ENCODE measurements at regions not wholly inside any gene's neighbourhood (a gene's known extent, or its start where the extent isn't known, plus 50 kb on each side); places are given as distances from the start of the nearest gene placed in this dataset.

DNA sequence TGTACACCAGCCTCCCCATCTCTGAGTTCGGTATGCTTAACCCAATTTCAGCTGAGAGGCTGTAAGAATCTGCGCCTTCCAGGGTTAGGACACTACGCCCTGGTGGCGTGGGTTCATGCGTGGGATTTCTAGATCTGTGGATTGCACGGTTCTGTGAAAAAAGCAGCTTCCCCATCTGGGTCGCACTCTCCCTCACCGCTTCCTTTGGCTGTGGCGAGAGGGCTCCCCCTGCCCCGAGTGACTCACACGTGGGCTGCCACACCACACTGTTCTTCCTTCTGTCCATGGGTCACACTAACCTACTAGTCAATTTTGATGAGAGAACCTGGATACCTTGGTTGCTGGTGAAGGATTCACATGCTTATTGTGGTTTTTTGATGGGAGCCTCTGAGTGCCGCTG lies 256.0 kb upstream of the MAF start:
- no peak for DNase-seq
- Histone ChIP-seq H3K4me3 (no peak overlapping the region), H3K27ac (no peak overlapping the region), H3K36me3 (no peaks in the 10 kb centered on the region), H3K27me3 (no peaks in the 10 kb centered on the region), H3K9me3 (replicated peaks) (no peaks in the 10 kb centered on the region), H3K4me1 (no peaks in the 10 kb centered on the region)

DNA sequence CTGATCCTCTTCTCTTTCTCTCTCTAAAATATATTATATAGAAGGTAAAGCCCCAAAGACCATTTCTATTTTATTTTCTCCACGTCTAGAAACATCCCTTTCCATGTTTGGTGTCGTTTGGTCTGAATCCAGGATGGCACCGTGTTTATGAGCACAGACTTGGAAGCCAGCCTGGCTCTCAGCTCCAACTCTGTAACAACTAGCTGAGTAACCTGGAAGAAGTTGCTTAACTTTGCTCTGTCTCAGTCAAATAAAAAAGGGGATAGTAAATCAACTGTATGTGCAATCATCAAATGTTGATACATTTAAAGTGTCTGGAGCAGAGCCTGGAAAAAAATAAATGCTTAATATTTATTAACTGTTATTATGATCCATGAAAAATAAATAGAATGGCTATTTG lies 249.8 kb upstream of the MAF start:
- H3K36me3 ChIP-seq = no peaks in the 10 kb centered on the region
- no peak overlapping the region for H3K4me3 ChIP-seq
- no peaks in the 10 kb centered on the region for H3K27me3 ChIP-seq
- DNase-seq = no peak
- H3K27ac ChIP-seq = no peak overlapping the region
- H3K9me3 ChIP-seq (replicated peaks) = no peaks in the 10 kb centered on the region
- H3K4me1 ChIP-seq = no peaks in the 10 kb centered on the region

DNA sequence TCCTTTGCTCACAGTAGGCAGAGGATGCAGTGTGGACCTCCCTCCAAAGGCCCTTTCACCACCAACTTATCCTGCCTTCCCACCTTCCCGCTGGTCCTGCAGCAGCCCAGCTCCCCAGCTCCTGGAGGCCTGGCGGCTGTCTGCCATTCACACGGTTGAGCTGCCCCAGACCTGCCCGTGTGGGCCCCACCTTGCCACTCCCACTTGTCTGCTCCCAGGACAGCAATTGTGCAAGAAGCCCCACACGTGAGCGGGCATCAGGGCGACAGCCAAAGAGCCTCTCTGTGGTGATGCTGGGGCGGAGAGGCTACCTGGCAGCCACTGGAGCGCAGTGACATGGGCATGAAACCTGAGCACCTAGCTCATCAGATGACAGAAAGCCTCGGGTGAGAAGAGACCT lies 248.6 kb upstream of the MAF start:
- no peak for DNase-seq
- Histone ChIP-seq H3K36me3 (no peaks in the 10 kb centered on the region), H3K9me3 (replicated peaks) (no peaks in the 10 kb centered on the region), H3K27me3 (no peaks in the 10 kb centered on the region), H3K4me1 (no peaks in the 10 kb centered on the region), H3K27ac (no peak overlapping the region), H3K4me3 (no peak overlapping the region)

DNA sequence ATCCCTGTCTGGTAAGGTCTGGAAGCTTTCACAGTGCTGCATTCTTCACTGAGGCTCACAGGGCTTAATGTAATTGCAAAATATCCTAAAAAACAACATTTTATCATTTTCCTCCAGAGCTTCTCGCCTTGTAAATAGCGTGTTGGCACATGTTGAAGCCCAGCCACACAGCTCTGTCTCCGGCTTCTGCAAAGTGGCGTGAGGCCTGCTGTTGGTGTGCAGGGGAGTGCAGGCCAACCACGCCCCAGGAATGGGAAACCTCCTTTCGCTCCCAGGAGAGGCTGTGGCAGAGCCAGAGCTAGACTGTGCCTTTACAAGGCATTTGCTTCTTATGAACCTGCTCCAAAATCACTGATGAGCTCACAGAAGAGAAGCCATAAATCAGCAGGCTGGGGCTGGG lies 248.2 kb upstream of the MAF start:
- H3K36me3 ChIP-seq = no peaks in the 10 kb centered on the region
- H3K27ac ChIP-seq = no peak overlapping the region
- no peak for DNase-seq
- H3K27me3 ChIP-seq = no peaks in the 10 kb centered on the region
- H3K4me3 ChIP-seq = no peak overlapping the region
- H3K9me3 ChIP-seq (replicated peaks) = no peaks in the 10 kb centered on the region
- H3K4me1 ChIP-seq = no peaks in the 10 kb centered on the region

DNA sequence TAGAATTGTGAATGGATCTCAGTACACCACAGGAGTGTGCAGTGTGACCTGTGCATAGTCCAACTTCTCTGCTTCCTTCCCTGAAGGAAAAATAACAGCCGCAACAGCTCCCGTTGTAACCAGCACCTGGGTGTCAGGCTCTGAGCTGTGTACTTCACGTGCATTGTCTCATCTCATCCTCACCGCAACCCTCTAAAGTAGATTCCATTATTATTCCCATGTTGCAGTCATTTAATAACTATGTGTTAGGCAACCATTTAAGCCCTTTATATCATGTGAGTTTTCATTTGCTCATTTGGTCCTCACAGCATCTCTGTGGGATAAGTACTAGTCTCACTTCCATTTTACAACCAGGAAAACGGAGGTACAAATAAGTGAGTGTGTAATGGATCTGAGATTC lies 247.0 kb upstream of the MAF start:
- Histone ChIP-seq H3K27ac (no peak overlapping the region), H3K4me1 (no peaks in the 10 kb centered on the region), H3K27me3 (no peaks in the 10 kb centered on the region), H3K9me3 (replicated peaks) (no peaks in the 10 kb centered on the region), H3K36me3 (no peaks in the 10 kb centered on the region), H3K4me3 (no peak overlapping the region)
- DNase-seq = no peak

DNA sequence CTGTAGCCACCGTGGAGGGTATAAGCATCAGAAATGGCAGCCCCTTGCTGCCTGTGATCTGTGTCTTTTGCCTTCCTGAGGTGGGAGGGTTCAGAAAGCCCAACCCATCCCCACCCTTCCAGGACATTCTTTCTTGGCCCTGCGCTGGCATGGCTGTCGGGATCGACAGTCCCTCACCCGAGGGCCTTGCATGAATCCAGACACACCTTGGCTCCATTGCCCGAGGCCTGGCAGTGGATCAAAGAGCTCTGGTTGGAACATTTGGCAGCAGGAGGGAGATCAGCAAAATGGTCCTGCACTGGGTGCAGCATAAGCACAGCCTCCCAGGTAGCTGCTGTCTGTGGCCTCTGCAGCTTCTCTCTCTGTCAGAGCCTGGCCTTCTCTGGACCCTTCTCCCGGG lies 246.6 kb upstream of the MAF start:
- no peaks in the 10 kb centered on the region for H3K36me3 ChIP-seq
- H3K9me3 ChIP-seq (replicated peaks) = no peaks in the 10 kb centered on the region
- H3K27me3 ChIP-seq = no peaks in the 10 kb centered on the region
- no peak overlapping the region for H3K4me3 ChIP-seq
- DNase-seq = no peak
- no peaks in the 10 kb centered on the region for H3K4me1 ChIP-seq
- H3K27ac ChIP-seq = no peak overlapping the region

DNA sequence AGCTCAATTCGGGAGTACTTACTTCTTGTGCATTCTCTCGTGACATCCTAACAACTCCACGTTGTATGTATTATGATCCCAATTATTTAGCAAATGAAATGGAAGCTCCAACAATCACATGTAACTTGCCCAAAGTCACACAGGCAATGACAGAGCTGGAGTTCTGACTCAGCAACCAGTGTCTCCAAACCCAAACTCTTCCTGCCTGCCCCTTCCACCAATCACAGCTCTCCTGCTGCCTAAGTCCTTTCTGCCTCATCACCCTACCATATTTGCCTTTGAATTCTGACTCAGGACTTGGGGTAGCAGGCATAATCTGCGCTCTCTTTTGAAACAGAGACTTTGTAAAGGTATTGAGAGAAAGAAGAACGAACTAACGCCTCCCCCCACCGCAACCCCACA lies 245.2 kb upstream of the MAF start:
- Histone ChIP-seq H3K27ac (no peak overlapping the region), H3K9me3 (replicated peaks) (no peaks in the 10 kb centered on the region), H3K4me3 (no peak overlapping the region), H3K4me1 (no peaks in the 10 kb centered on the region), H3K36me3 (no peaks in the 10 kb centered on the region), H3K27me3 (no peaks in the 10 kb centered on the region)
- no peak for DNase-seq

DNA sequence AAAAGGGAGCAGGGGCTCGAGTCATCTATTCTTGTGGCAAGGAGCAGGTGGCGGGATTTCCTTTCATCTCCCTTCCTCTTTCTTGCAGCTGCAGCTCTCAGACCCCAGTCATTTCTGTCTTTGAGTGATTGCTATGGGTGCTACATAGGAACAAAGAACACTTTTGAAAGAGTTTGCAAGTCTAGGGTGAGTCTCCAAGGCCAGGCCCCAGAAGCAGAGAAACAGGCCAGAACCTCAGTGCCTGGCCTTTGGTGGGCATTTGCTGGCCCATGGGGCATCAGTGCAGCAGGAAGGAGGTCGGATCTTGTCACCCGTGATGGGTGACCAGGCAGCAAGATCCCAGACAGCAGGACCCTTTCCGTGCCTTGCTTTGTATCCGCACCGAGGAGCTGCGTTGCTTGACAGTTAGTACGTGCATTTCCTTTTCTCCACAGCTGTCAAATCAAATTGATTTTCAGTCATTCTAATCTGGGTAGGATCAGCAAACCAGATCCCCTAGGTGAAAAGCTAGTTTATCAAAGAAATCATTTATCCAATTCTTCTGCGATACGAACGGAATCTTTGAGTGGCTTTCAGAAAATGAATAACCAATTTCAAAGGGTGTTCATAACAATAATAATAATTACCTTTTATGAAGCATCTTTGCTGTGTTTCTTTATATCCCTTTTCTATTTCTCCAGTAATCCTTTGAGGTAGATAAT lies 244.6 kb upstream of the MAF start:
- no peaks in the 10 kb centered on the region for H3K4me1 ChIP-seq
- no peak for DNase-seq
- no peaks in the 10 kb centered on the region for H3K36me3 ChIP-seq
- H3K27ac ChIP-seq = no peak overlapping the region
- no peak overlapping the region for H3K4me3 ChIP-seq
- H3K9me3 ChIP-seq (replicated peaks) = no peaks in the 10 kb centered on the region
- H3K27me3 ChIP-seq = no peaks in the 10 kb centered on the region

DNA sequence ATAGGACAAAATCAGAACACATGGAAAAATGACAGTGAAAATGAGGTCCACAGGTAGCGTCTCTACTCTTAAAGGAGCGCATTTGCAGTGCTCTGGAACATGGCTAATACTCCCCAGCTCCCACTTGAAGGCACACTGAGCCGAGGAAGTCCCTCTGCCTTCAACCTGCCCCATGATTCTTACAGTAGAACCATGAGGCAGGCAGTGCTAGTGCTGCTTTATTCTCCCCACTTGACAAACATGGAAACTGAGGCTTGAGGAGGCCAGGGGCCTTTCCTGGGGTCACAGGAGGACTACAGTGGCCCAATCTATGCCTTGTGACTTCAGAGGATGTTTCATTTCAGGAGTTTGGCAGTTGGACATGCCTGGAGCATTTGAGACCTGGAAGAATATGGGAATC lies 244.1 kb upstream of the MAF start:
- no peaks in the 10 kb centered on the region for H3K4me1 ChIP-seq
- H3K36me3 ChIP-seq = no peaks in the 10 kb centered on the region
- H3K9me3 ChIP-seq (replicated peaks) = no peaks in the 10 kb centered on the region

DNA sequence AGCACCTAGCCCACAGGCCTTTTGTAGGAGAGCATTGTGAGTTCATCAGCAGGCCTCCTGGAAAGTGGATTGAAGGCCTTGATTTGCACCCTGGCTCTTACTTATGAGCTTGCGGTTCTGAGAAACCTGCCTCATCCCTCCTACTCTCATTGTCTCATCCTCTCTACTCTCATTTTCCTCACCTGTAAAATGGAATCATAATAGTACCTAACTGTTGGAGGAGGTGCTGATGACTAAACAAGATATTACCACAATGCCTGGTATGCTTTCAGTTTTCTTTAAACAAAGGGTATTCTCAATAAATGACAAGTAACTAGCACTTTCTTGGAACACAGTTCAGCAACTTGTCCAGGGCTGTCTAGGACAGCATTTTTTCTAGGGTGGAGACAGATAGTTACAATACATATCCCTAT lies 243.1 kb upstream of the MAF start:
- H3K4me3 ChIP-seq = no peak overlapping the region
- no peaks in the 10 kb centered on the region for H3K4me1 ChIP-seq
- H3K27ac ChIP-seq = no peak overlapping the region
- no peak for DNase-seq
- H3K9me3 ChIP-seq (replicated peaks) = no peaks in the 10 kb centered on the region
- H3K27me3 ChIP-seq = no peaks in the 10 kb centered on the region
- H3K36me3 ChIP-seq = no peaks in the 10 kb centered on the region

More for the DNA sequence above, 244.1 kb upstream of the MAF start:
- no peak overlapping the region for H3K27ac ChIP-seq
- H3K27me3 ChIP-seq = no peaks in the 10 kb centered on the region
- H3K4me3 ChIP-seq = no peak overlapping the region
- DNase-seq = no peak

DNA sequence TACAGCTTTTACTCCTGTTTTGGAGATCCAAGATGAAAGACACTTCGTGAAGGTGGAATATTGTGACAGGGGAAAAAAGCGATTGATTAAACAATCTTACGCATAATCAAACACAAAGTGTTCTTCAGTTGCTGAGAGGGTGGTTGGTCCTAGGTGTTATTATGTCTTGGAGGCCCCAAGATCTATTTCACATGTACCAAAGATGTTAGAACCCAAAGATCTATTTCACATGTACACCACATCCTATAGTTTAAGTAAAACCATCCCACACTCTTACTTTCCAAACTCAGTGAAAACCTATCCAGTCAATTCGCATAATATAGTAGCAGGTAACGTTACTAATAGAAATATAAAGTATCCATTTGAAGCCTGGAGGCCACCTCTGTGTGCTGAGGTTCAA lies 242.6 kb upstream of the MAF start:
- DNase-seq = no peak
- H3K27ac ChIP-seq = no peak overlapping the region
- H3K4me3 ChIP-seq = no peak overlapping the region
- no peaks in the 10 kb centered on the region for H3K36me3 ChIP-seq
- H3K9me3 ChIP-seq (replicated peaks) = no peaks in the 10 kb centered on the region
- H3K27me3 ChIP-seq = no peaks in the 10 kb centered on the region
- no peaks in the 10 kb centered on the region for H3K4me1 ChIP-seq

DNA sequence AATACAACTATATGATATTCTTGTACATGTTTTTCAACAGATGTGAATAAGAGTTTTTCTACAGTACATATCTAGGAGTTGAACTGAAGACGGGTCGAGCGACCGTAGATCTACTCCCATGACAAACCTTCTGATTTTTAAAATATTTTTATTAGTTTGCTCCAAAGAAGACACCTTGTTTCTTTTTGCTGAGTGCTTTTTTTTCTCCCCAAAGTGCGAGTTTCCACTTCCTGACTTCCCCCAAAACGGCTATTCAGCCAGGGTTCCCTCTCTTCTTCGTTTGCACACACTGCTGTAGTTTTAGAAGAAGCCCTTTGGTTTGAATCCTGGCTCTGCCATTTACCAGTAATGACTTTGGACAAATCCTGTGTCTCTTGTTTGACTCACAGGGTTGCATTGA lies 241.7 kb upstream of the MAF start:
- Histone ChIP-seq H3K9me3 (replicated peaks) (no peaks in the 10 kb centered on the region), H3K27me3 (no peaks in the 10 kb centered on the region), H3K27ac (no peak overlapping the region), H3K4me3 (no peak overlapping the region), H3K36me3 (no peaks in the 10 kb centered on the region), H3K4me1 (no peaks in the 10 kb centered on the region)
- no peak for DNase-seq

DNA sequence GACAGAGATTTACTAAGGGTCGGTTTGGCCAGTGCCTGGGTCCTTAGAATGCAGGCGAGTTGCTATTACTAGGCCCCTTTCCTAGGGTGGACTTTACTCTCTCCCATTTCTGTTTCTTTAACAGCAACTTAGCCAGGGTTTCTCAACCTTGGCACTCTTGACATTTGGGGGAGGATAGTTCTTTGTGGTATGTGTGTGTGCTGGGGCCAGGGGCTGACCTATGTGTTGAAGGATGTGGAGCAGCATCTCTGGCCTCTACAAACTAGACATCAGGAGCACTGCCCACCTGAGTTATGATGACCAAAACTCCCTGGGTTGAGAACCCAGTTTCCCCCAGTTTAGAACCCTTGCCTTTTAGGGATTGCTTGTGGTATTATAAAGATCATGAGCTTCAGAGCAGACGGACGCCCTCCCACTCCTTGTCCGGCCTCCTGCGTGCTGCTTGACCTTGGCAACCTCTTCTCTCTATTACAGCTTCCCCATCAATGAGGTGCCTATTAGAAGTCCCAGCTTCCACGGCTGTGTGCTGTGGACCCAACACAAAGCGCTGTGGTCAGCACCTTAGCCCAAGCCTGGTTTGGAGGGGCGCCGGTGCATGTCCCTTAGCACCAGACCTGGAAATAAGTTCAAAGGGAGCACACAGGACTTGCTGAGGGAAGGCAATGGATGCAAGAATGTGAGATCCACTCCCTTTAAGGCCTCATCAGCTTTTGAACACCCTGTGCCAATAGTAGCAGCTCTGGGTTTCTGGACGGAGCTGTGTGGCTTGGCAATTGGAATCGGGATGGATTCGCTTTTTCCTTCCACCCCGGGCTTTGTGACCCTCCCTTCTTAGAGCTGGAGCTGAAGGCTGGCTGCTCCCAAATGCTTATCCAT lies 239.2 kb upstream of the MAF start:
- H3K4me1 ChIP-seq = no peaks in the 10 kb centered on the region
- H3K36me3 ChIP-seq = no peaks in the 10 kb centered on the region
- H3K4me3 ChIP-seq = no peak overlapping the region
- no peak for DNase-seq
- no peaks in the 10 kb centered on the region for H3K27me3 ChIP-seq
- H3K9me3 ChIP-seq (replicated peaks) = no peaks in the 10 kb centered on the region
- no peak overlapping the region for H3K27ac ChIP-seq

DNA sequence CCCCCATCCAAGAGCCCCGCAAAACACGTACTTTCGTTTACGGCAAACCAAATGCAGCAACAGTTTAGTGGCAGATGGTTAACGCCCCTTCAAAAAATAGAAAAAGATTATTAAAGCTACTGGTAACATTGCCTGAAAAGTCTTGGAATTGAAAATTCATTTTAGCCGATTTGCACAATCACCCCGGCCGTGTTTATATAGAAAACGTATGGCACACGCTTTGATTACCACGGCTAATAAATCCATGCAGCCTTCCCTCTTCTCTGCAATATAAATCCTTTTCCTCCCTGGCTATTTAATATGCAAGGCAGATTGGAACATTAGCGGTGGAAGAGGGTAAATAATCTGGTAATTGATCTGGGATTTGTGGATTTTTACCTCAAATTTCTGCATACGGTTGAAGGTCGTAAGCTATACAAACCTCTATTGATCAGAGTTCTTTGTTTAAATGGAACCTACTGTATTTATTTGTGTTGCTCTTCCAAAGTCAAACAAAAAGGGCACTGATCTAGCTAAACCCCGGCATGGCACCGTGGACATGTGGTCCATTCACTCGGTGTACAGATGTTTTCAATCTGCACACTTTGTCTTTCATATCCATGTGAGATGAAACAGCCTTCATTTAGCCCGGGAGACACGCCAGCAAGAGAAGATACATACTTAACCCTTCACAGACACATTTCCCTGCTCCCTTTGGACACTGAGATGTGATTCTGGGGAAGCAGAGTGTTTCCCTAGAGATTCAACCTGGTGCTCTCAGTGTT lies 238.1 kb upstream of the MAF start:
- no peak for DNase-seq
- Histone ChIP-seq H3K27ac (no peak overlapping the region), H3K9me3 (replicated peaks) (no peaks in the 10 kb centered on the region), H3K36me3 (no peaks in the 10 kb centered on the region), H3K27me3 (no peaks in the 10 kb centered on the region), H3K4me1 (no peaks in the 10 kb centered on the region), H3K4me3 (no peak overlapping the region)

DNA sequence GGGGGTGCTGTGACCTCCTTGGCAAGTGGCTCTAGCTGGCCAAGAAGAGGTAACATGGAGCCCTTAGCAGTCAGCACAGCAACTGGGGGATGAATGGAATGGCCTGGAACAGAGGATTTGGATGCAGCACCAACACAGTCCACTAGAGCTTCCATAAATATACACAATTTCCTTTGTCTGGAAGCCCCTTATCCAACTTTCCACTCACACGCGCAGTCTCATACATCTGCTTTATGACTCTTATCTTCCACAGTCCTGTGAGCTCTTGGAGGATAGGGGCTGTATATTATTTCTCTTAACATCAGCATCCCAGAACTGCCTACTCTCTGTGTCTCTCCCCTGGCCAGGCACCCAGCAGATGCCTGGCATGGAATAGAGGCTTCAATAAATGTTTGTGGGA lies 235.6 kb upstream of the MAF start:
- Histone ChIP-seq H3K4me3 (no peak overlapping the region), H3K4me1 (no peaks in the 10 kb centered on the region), H3K27me3 (no peaks in the 10 kb centered on the region), H3K9me3 (replicated peaks) (no peaks in the 10 kb centered on the region), H3K27ac (no peak overlapping the region), H3K36me3 (no peaks in the 10 kb centered on the region)
- DNase-seq = no peak

All from SJCRH30 (cell line).